GM10248 (cell line): ENCODE measurements at regions not wholly inside any gene's neighbourhood (a gene's known extent, or its start where the extent isn't known, plus 50 kb on each side); places are given as distances from the start of the nearest gene placed in this dataset.

Source experiments
- CTCF ChIA-PET: fragments of 300-600 bp; sonication (Branson Sonifier 250); formaldehyde crosslinking; extraction: SDS; loops from one replicate; lab custom pipeline; 2021; ENCODE audit warnings: antibody characterized with exemption; lab: Yijun Ruan, JAX
- POLR2A ChIA-PET: fragments of 350-650 bp; sonication (Branson Sonifier 250); formaldehyde crosslinking; extraction: SDS; loops from one replicate; lab custom pipeline; 2020; ENCODE audit warnings: antibody characterized with exemption; lab: Yijun Ruan, JAX
- DNase-seq: peaks from one replicate; pipeline ENCODE4 v3.0.0; 2012; ENCODE audit errors: extremely low spot score
- TF ChIP-seq, protein P1 (sequence below): IDR thresholded peaks from 2 replicates; pipeline ENCODE4 v1.5.1; 2012; ENCODE audit warnings: mild to moderate bottlenecking, low read depth; ENCODE audit errors: extremely low read depth, missing control alignments, control extremely low read depth

DNA sequence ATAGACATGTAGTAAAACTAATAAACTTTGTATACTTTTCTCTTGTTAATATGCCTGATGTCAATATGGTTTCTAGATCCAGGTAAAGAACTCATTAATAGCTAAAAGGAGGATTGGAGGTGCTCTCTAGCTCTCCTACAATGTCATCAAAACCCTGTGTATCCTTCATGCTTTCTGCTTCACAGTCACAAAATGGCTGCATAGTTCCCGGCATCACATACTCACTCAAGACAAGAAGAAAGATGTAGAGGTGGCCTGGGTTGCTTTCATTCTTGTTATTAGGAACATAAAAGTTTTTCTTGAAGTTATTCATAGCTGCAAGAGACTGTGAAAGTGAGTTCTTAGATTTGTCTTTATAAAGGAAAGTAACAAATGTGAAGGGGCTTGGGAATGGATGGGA lies 149.7 kb upstream of the EEPD1 start:
- DNase-seq, result no peak
- ChIA-PET POLR2A (no interaction called here), CTCF (interaction anchor here (0.7 to 1.3 kb wide), 4 partner anchors 18 to 316 kb away, joined by 3 to 7 read pairs (median 4); no protein-coding TSS in a partner anchor)
- TF ChIP-seq, protein P1, sequence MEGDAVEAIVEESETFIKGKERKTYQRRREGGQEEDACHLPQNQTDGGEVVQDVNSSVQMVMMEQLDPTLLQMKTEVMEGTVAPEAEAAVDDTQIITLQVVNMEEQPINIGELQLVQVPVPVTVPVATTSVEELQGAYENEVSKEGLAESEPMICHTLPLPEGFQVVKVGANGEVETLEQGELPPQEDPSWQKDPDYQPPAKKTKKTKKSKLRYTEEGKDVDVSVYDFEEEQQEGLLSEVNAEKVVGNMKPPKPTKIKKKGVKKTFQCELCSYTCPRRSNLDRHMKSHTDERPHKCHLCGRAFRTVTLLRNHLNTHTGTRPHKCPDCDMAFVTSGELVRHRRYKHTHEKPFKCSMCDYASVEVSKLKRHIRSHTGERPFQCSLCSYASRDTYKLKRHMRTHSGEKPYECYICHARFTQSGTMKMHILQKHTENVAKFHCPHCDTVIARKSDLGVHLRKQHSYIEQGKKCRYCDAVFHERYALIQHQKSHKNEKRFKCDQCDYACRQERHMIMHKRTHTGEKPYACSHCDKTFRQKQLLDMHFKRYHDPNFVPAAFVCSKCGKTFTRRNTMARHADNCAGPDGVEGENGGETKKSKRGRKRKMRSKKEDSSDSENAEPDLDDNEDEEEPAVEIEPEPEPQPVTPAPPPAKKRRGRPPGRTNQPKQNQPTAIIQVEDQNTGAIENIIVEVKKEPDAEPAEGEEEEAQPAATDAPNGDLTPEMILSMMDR, result no peak

DNA sequence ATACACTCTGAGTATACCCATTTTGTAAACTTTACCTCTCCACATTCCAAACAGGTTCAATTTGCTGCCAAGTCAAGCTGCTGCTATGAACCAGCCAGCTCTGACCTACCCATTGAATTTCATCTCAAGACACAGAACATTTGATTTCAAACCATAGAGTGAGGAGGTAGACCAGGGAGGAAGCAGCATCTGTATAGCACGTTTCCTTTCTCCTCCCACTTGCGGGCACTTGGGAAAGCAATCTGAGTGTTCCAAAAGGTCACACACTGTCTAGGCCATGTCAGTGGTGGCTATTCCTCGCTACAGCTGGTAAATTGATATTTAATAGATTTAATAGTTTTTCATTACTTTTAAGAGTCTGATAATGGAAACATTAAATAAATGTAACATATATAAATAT lies 147.8 kb upstream of the EEPD1 start:
- no peak for DNase-seq
- CTCF ChIA-PET, result no interaction called here
- TF ChIP-seq, protein P1, result no peak
- POLR2A ChIA-PET, result no interaction called here

DNA sequence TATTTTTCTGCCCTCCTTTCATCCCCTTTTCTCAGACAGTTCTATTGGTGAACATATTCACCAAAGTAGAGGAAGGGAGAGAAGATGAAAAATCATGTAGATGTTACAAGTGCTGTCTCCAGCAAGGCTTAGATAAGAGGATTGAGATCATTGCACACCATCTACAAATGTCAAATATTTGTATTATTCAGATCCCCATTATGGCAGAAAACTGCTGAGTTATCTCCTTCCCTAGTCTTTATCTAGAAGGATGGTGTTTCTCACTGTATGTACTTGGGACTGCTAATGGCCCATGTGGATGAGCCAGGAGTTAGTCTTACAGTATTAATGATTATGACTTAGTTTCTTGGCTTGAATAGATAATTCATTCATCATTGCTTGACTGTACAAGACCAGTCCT lies 147.2 kb upstream of the EEPD1 start:
- TF ChIP-seq, protein P1, result no peak
- POLR2A ChIA-PET, result no interaction called here
- DNase-seq, result no peak
- CTCF ChIA-PET, result no interaction called here

DNA sequence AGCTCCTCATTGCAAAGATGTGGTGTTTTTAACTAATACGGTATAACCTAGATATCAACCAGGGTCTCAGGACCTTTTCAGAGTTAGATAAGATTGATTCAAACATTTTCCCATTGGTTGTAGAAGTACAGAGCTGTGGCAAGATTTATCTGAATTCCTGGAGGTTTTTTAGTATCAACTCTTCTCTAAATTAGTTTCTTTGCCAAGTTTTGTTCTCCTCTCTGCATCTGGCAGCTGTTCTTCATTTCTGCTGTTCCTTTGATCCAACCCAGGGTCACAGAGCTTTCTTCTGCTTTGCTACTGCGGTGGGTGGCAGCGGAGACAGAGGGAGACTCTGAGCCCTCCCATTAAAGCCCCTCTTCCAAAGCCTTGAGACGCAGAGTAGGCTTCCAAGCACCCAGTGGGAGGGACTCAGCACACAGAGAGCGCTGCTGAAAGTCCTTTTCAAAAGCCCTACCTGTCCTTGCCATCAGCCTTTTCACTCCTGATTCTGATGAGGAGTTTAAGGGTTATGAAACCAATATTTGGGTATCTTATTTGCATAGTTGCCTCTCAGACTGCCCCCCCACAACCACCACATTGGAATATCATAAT lies 146.3 kb upstream of the EEPD1 start:
- ChIA-PET POLR2A (no interaction called here), CTCF (no interaction called here)
- TF ChIP-seq, protein P1, result no peak
- DNase-seq, result no peak

DNA sequence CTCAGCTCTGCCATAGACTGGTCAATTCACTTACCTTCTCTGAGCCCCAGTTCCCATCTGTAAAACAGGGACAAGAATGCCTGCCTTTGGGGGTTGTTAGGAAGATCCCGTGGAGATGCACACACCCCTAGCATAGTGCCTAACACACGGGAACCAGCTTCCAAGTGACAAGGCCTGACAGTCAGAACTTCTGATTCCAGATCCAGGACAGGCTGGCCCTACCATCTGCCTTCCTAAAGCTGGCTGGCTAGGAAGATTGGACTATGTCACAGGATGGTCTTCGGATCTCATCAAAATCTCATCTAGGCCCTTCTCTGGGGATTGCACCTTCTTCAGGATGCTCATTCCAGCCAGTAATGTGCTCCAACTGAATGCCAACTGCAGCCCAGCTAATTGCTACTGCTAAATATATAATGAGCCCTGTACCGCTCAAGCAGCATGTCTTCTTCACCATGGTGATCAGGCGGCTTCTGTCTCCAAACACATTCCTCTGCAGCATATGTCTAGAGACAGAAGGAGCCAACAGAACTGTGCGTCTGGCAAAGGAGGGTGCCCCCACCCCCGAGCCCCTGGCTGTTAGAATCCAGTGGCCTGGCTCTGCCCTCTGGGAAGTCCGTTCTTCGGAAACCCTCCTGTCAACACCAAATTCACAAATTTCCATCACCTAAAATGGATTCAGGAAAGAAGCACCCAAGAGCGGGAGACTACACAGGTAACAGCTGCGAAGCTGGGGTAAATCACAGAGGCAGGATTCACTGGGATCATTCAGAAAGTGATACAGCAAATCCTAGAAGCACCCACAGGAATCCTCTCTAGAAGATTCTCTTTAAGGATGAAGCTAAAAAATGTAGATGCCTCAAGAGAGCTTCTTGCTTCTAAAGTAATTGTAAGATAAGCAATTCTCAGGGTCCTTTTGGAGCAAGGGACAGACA lies 142.1 kb upstream of the EEPD1 start:
- ChIA-PET CTCF (interaction anchor here (1.0 to 1.6 kb wide), 3 partner anchors 10 to 24 kb away, joined by 3 to 6 read pairs (median 4); no protein-coding TSS in a partner anchor), POLR2A (no interaction called here)
- DNase-seq, result no peak
- TF ChIP-seq, protein P1, result no peak

DNA sequence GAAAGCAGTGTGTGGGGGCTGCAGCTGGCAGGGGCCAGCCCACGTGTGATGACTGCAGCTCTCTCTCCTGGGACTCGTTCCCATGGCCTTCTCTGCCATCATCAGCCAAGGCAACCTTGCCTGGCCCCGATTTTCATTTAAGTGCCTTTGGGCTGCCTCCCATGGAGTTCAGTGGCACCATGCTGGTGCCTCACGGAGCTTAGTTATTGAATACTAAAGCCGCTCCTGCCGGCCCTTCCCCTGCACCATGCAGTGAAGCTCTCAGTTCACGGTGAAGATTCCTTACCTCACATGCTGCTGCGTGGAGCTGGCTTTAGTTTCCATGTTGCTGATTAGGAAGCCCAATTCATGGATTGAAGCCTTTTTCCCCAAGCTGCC lies 141.5 kb upstream of the EEPD1 start:
- POLR2A ChIA-PET, result no interaction called here
- CTCF ChIA-PET, result interaction anchor here (1.6 kb wide), 1 partner anchor 10 kb away, joined by 6 read pairs; no protein-coding TSS in a partner anchor
- TF ChIP-seq, protein P1, result no peak
- DNase-seq, result no peak
